SK-N-SH treated with all-trans-retinoic acid at 6 μM for 48 hours (cell line): ENCODE measurements at regions not wholly inside any gene's neighbourhood (a gene's known extent, or its start where the extent isn't known, plus 50 kb on each side); places are given as distances from the start of the nearest gene placed in this dataset.

ENCODE experiments used
- ATAC-seq: fragments of 200-7000 bp; cut with Tn5 transposase; 3 replicates; pipeline ENCODE4 v1.9.1; 2020; ENCODE audit warnings: mild to moderate bottlenecking, moderate library complexity
- CSDC2 ChIP-seq: fragments of 250-450 bp; sonication (Bioruptor Pico); IDR thresholded peaks from 2 replicates; pipeline ENCODE4 v1.5.0; 2020; ENCODE audit warnings: mild to moderate bottlenecking, moderate library complexity
- ESRRG ChIP-seq: fragments of 250-450 bp; sonication (Bioruptor Pico); IDR thresholded peaks from 2 replicates; pipeline ENCODE4 v1.6.1; 2021; ENCODE audit warnings: mild to moderate bottlenecking
- GLIS3 ChIP-seq: fragments of 250-450 bp; sonication (Bioruptor Pico); IDR thresholded peaks from 2 replicates; pipeline ENCODE4 v1.5.0; 2020; ENCODE audit warnings: mild to moderate bottlenecking, moderate library complexity
- ISL1 ChIP-seq: fragments of 250-450 bp; sonication (Bioruptor Pico); IDR thresholded peaks from 2 replicates; pipeline ENCODE4 v2.1.2; 2022; ENCODE audit warnings: mild to moderate bottlenecking, moderate library complexity
- OSR1 ChIP-seq: fragments of 250-450 bp; sonication (Bioruptor Pico); IDR thresholded peaks from 2 replicates; pipeline ENCODE4 v1.8.0; 2022; ENCODE audit warnings: moderate library complexity, mild to moderate bottlenecking, inconsistent platforms
- PPARA ChIP-seq: fragments of 250-450 bp; sonication (Bioruptor Pico); IDR thresholded peaks from 2 replicates; pipeline ENCODE4 v1.5.0; 2020; ENCODE audit warnings: mild to moderate bottlenecking, borderline replicate concordance
- RARB ChIP-seq: fragments of 250-450 bp; sonication (Bioruptor Pico); IDR thresholded peaks from 2 replicates; pipeline ENCODE4 v1.8.0; 2021; ENCODE audit warnings: mild to moderate bottlenecking, moderate library complexity
- SNAI2 ChIP-seq: fragments of 250-450 bp; sonication (Bioruptor Pico); IDR thresholded peaks from 2 replicates; pipeline ENCODE4 v1.5.0; 2020; ENCODE audit warnings: mild to moderate bottlenecking, moderate library complexity
- TCF4 ChIP-seq: fragments of 250-450 bp; sonication (Bioruptor Pico); IDR thresholded peaks from 2 replicates; pipeline ENCODE4 v1.8.0; 2021; ENCODE audit warnings: mild to moderate bottlenecking, moderate library complexity, borderline replicate concordance
- TOX ChIP-seq: fragments of 250-450 bp; sonication (Bioruptor Pico); IDR thresholded peaks from 2 replicates; pipeline ENCODE4 v1.8.0; 2021; ENCODE audit warnings: mild to moderate bottlenecking, moderate library complexity, borderline replicate concordance
- ZFP3 ChIP-seq: fragments of 250-450 bp; sonication (Bioruptor Pico); IDR thresholded peaks from 2 replicates; pipeline ENCODE4 v1.5.0; 2020; ENCODE audit warnings: mild to moderate bottlenecking, moderate library complexity
- ZFP30 ChIP-seq: fragments of 450-650 bp; formaldehyde crosslinking; IDR thresholded peaks from 2 replicates; pipeline ENCODE4 v1.5.0; 2022; ENCODE audit warnings: mild to moderate bottlenecking, moderate library complexity
- ZNF565 ChIP-seq: fragments of 450-650 bp; formaldehyde crosslinking; conservative IDR thresholded peaks from 2 replicates; pipeline ENCODE4 v1.5.0; 2020; ENCODE audit warnings: low read depth, mild to moderate bottlenecking, moderate library complexity
- ZNF8 ChIP-seq: fragments of 450-650 bp; formaldehyde crosslinking; IDR thresholded peaks from 2 replicates; pipeline ENCODE4 v1.5.0; 2020; ENCODE audit warnings: mild to moderate bottlenecking, moderate library complexity
- TF ChIP-seq, protein P1 (sequence below): fragments of 250-450 bp; sonication (Bioruptor Pico); IDR thresholded peaks from 2 replicates; pipeline ENCODE4 v1.8.0; 2021; ENCODE audit warnings: low read depth, mild to moderate bottlenecking, moderate library complexity, borderline replicate concordance
- TF ChIP-seq, protein P2 (sequence below): fragments of 250-450 bp; sonication (Bioruptor Pico); IDR thresholded peaks from 2 replicates; pipeline ENCODE4 v1.5.0; 2020; ENCODE audit warnings: mild to moderate bottlenecking, moderate library complexity
- TF ChIP-seq, protein P3 (sequence below): fragments of 250-450 bp; sonication (Bioruptor Pico); IDR thresholded peaks from 2 replicates; pipeline ENCODE4 v1.5.1; 2021; ENCODE audit warnings: mild to moderate bottlenecking, moderate library complexity

DNA sequence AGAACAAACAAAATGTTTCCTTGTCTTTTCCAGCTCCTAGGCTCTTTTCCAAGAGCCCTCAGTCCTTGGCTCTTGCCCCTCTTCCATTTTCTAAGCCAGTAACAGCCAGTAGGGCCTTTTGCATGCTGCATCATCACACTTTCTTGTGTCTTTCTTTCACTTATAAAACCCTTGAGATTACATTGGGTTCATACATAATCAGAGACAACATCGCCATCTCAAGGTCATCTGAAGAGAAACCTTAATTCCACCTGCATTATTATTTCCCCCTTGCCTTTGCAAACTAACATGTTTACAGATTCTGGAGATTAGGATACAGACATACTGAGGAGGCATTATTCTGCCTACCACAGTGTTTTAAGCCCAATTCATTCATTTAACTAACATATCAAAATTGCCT lies 697.3 kb downstream of the TRIB2 start:
- TF ChIP-seq, protein P1, sequence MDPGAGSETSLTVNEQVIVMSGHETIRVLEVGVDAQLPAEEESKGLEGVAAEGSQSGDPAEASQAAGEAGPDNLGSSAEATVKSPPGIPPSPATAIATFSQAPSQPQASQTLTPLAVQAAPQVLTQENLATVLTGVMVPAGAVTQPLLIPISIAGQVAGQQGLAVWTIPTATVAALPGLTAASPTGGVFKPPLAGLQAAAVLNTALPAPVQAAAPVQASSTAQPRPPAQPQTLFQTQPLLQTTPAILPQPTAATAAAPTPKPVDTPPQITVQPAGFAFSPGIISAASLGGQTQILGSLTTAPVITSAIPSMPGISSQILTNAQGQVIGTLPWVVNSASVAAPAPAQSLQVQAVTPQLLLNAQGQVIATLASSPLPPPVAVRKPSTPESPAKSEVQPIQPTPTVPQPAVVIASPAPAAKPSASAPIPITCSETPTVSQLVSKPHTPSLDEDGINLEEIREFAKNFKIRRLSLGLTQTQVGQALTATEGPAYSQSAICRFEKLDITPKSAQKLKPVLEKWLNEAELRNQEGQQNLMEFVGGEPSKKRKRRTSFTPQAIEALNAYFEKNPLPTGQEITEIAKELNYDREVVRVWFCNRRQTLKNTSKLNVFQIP (CRISPR knock-in tag), result no peak
- TF ChIP-seq ZNF565 (no peak), ZNF8 (CRISPR knock-in tag) (no peak), TCF4 (CRISPR knock-in tag) (no peak)
- no peak for ATAC-seq

DNA sequence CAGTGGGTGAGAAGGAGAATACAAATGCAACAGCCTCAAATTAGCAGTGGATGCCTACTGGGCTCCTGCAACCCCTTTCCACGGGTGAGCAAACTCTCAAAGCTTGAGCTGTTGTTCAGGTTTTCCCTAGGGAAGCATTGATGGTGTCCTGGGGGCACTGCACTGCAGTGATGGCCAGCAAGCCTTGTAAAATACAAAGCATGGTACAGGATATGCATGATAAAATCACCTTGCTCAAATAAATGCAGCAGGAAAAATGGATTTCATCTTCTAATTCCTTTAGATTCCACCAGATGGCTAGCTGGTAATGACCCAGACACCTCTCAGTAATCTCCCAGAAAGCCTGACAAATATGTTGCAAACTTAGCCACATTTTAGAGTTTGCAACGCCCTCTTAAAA lies 698.2 kb downstream of the TRIB2 start:
- no peak for ATAC-seq
- TF ChIP-seq PPARA (CRISPR knock-in tag), result no peak
- no peak for TF ChIP-seq ISL1
- TF ChIP-seq, protein P2, sequence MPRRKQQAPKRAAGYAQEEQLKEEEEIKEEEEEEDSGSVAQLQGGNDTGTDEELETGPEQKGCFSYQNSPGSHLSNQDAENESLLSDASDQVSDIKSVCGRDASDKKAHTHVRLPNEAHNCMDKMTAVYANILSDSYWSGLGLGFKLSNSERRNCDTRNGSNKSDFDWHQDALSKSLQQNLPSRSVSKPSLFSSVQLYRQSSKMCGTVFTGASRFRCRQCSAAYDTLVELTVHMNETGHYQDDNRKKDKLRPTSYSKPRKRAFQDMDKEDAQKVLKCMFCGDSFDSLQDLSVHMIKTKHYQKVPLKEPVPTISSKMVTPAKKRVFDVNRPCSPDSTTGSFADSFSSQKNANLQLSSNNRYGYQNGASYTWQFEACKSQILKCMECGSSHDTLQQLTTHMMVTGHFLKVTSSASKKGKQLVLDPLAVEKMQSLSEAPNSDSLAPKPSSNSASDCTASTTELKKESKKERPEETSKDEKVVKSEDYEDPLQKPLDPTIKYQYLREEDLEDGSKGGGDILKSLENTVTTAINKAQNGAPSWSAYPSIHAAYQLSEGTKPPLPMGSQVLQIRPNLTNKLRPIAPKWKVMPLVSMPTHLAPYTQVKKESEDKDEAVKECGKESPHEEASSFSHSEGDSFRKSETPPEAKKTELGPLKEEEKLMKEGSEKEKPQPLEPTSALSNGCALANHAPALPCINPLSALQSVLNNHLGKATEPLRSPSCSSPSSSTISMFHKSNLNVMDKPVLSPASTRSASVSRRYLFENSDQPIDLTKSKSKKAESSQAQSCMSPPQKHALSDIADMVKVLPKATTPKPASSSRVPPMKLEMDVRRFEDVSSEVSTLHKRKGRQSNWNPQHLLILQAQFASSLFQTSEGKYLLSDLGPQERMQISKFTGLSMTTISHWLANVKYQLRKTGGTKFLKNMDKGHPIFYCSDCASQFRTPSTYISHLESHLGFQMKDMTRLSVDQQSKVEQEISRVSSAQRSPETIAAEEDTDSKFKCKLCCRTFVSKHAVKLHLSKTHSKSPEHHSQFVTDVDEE (CRISPR knock-in tag), result no peak; the same call in 1 of the 2 replicates
- no peak for TF ChIP-seq RARB (CRISPR knock-in tag)
- peak; percentile 55; the same call in 1 of the 2 replicates for TF ChIP-seq TCF4 (CRISPR knock-in tag)
- no peak for TF ChIP-seq GLIS3 (CRISPR knock-in tag)

DNA sequence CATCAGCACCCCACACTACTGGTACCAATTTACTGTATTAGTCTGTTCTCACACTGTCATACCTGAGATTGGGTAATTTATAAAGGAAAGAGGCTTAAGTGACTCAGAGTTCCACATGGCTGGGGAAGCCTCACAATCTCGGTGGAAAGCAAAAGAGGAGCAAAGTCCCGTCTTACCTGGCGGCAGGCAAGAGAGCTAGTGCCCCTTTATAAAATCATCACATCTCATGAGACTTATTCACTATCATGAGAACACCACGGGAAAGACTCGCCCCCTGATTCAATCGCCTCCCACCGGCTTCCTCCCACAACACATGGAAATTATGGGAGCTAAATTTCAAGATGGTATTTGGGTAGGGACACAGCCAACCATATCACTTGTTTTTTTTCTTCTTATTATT lies 717.2 kb downstream of the TRIB2 start:
- ATAC-seq, result no peak

More for the DNA sequence above, 717.2 kb downstream of the TRIB2 start:
- TF ChIP-seq OSR1 (CRISPR knock-in tag) (no peak), ESRRG (no peak), ZFP3 (no peak), ZNF565 (no peak), PPARA (CRISPR knock-in tag) (no peak), ISL1 (no peak), SNAI2 (CRISPR knock-in tag) (no peak), CSDC2 (CRISPR knock-in tag) (no peak), ZFP30 (CRISPR knock-in tag) (no peak), ZNF8 (CRISPR knock-in tag) (no peak), GLIS3 (CRISPR knock-in tag) (no peak), TOX (CRISPR knock-in tag) (no peak)
- TF ChIP-seq, protein P1 (CRISPR knock-in tag), result no peak
- TF ChIP-seq, protein P2 (CRISPR knock-in tag), result no peak
- TF ChIP-seq, protein P3, sequence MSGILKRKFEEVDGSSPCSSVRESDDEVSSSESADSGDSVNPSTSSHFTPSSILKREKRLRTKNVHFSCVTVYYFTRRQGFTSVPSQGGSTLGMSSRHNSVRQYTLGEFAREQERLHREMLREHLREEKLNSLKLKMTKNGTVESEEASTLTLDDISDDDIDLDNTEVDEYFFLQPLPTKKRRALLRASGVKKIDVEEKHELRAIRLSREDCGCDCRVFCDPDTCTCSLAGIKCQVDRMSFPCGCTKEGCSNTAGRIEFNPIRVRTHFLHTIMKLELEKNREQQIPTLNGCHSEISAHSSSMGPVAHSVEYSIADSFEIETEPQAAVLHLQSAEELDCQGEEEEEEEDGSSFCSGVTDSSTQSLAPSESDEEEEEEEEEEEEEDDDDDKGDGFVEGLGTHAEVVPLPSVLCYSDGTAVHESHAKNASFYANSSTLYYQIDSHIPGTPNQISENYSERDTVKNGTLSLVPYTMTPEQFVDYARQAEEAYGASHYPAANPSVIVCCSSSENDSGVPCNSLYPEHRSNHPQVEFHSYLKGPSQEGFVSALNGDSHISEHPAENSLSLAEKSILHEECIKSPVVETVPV (CRISPR knock-in tag), result no peak
